CD4-positive, alpha-beta T cell (primary cell): ENCODE measurements at regions not wholly inside any gene's neighbourhood (a gene's known extent, or its start where the extent isn't known, plus 50 kb on each side); places are given as distances from the start of the nearest gene placed in this dataset.
"Not testable (repeated sequence)": the region's sequence is repeated elsewhere in the genome, so short reads cannot be mapped to it uniquely, and the experiment has no call there.

Experiments
- ATAC-seq: fragments of 200-7000 bp; cut with Tn5 transposase; one replicate; pipeline ENCODE4 v1.10.0; 2022; ENCODE audit warnings: mild to moderate bottlenecking; ENCODE audit not compliant: poor library complexity
- CTCF ChIA-PET: fragments of 350-600 bp; sonication (Branson Sonifier 250); formaldehyde crosslinking; loops from one replicate; lab custom pipeline; 2021; ENCODE audit warnings: antibody characterized with exemption, inconsistent platforms; lab: Charles Lee
- POLR2A ChIA-PET: fragments of 350-600 bp; sonication (Branson Sonifier 250); formaldehyde crosslinking; loops from one replicate; lab custom pipeline; 2021; ENCODE audit warnings: antibody characterized with exemption, inconsistent platforms; lab: Charles Lee
- DNase-seq, 14 experiments: peaks; one replicate each; pipeline ENCODE4 v3.0.0-alpha.2; 2013 to 2020; ENCODE audit warnings: mixed read lengths in 2 of 14
- H3K27ac ChIP-seq, 2 donors: one replicate each; pipeline versions ENCODE4 v1.5.1 to v1.7.0; 2013; ENCODE audit warnings: low read length in 2 of 2, low read depth in 1 of 2, mild to moderate bottlenecking in 1 of 2
- H3K27me3 ChIP-seq, 2 experiments: 1 replicate in 1 of 2; 2 replicates in 1 of 2; pipeline versions ENCODE4 v1.6.1 to v1.7.0; 2013; ENCODE audit warnings: low read length in 2 of 2, control low read depth in 1 of 2, mild to moderate bottlenecking in 1 of 2, moderate library complexity in 1 of 2; ENCODE audit not compliant: insufficient read depth in 2 of 2, control insufficient read depth in 1 of 2
- H3K36me3 ChIP-seq: one replicate; pipeline ENCODE4 v1.6.1; 2013; ENCODE audit warnings: low read length, control low read depth; ENCODE audit not compliant: insufficient read depth
- H3K4me1 ChIP-seq: one replicate; pipeline ENCODE4 v1.6.1; 2013; ENCODE audit warnings: low read length, control low read depth; ENCODE audit not compliant: insufficient read depth
- H3K4me3 ChIP-seq: one replicate; pipeline ENCODE4 v1.5.1; 2013; ENCODE audit warnings: mild to moderate bottlenecking, low read length, moderate library complexity
- H3K9me3 ChIP-seq, 2 experiments: 1 replicate in 1 of 2; 2 replicates in 1 of 2; pipeline versions ENCODE4 v1.6.1 to v1.7.0; 2013; ENCODE audit warnings: low read length in 2 of 2, mild to moderate bottlenecking in 2 of 2, control low read depth in 1 of 2, moderate library complexity in 1 of 2; ENCODE audit not compliant: control insufficient read depth in 1 of 2, insufficient read depth in 1 of 2
- H3K27ac Mint-ChIP-seq: one replicate; pipeline ENCODE4 v1.8.0; 2020; ENCODE audit warnings: mixed read lengths
- H3K27me3 Mint-ChIP-seq: one replicate; pipeline ENCODE4 v1.8.0; 2021; ENCODE audit warnings: mixed read lengths
- H3K36me3 Mint-ChIP-seq: one replicate; pipeline ENCODE4 v1.8.0; 2021; ENCODE audit warnings: low read depth, mixed read lengths
- H3K4me1 Mint-ChIP-seq: one replicate; pipeline ENCODE4 v1.8.0; 2021; ENCODE audit warnings: low read depth, mixed read lengths
- H3K4me3 Mint-ChIP-seq: one replicate; pipeline ENCODE4 v1.8.0; 2020; ENCODE audit warnings: mild to moderate bottlenecking, mixed read lengths
- H3K9me3 Mint-ChIP-seq: one replicate; pipeline ENCODE4 v1.8.0; 2020; ENCODE audit warnings: mixed read lengths
- CTCF ChIP-seq: fragments of 200-600 bp; IDR thresholded peaks from one replicate; pipeline ENCODE4 v1.8.0; 2022; ENCODE audit warnings: antibody characterized with exemption, mild to moderate bottlenecking
- intact Hi-C, 2 experiments: fragments of 100-400 bp; cut with DNase I in 1 of 2; cut with micrococcal nuclease in 1 of 2; formaldehyde crosslinking; loops; one replicate each; pipeline versions ENCODE4 v1.15.1 to v1.9.0; 2023 to 2025; cut with DNase I, micrococcal nuclease

GRCh38 chr14:44453433-44454171, 53.5 kb downstream of the FSCB start:
- DNase-seq (no peak), ATAC-seq (no peak)
- H3K36me3 Mint-ChIP-seq: no peaks in the 10 kb centered on the region
- H3K27ac Mint-ChIP-seq: no peak overlapping the region
- no peaks in the 10 kb centered on the region for H3K4me1 Mint-ChIP-seq
- no peaks in the 10 kb centered on the region for H3K36me3 ChIP-seq
- no peak for TF ChIP-seq CTCF
- H3K27me3 ChIP-seq: no peaks in the 10 kb centered on the region
- intact Hi-C loops: no loop called here
- H3K9me3 Mint-ChIP-seq: peaks cover 19% of the 10 kb centered on the region
- no peak overlapping the region for H3K4me3 Mint-ChIP-seq
- H3K27ac ChIP-seq: no peak overlapping the region
- no peaks in the 10 kb centered on the region for H3K27me3 Mint-ChIP-seq
- ChIA-PET POLR2A (no interaction called here), CTCF (no interaction called here)
- H3K4me1 ChIP-seq: no peaks in the 10 kb centered on the region
- H3K4me3 ChIP-seq: no peak overlapping the region
- H3K9me3 ChIP-seq: peaks cover 4 to 13% of the 10 kb centered on the region in 2 experiments

GRCh38 chr14:44450232-44450631, 56.9 kb downstream of the FSCB start:
- H3K4me3 ChIP-seq, H3K36me3 Mint-ChIP-seq, DNase-seq, POLR2A ChIA-PET, H3K27ac Mint-ChIP-seq, H3K4me1 Mint-ChIP-seq, ATAC-seq, H3K27ac ChIP-seq, H3K4me1 ChIP-seq, intact Hi-C loops, H3K36me3 ChIP-seq, H3K4me3 Mint-ChIP-seq, H3K27me3 Mint-ChIP-seq, H3K27me3 ChIP-seq, CTCF ChIA-PET: not testable (repeated sequence)
- peaks cover 3 to 11% of the 10 kb centered on the region in 2 experiments for H3K9me3 ChIP-seq
- H3K9me3 Mint-ChIP-seq: peaks cover 14% of the 10 kb centered on the region

GRCh38 chr14:44449680-44450079, 57.4 kb downstream of the FSCB start:
- no peaks in the 10 kb centered on the region for H3K27me3 Mint-ChIP-seq
- POLR2A ChIA-PET: no interaction called here
- no peak overlapping the region for H3K4me3 Mint-ChIP-seq
- intact Hi-C loops: no loop called here
- ATAC-seq: no peak
- no peaks in the 10 kb centered on the region for H3K4me1 Mint-ChIP-seq
- peaks cover 11% of the 10 kb centered on the region for H3K9me3 Mint-ChIP-seq
- Histone ChIP-seq H3K9me3 (peaks cover 0 to 11% of the 10 kb centered on the region in 2 experiments), H3K36me3 (no peaks in the 10 kb centered on the region), H3K4me3 (no peak overlapping the region), H3K4me1 (no peaks in the 10 kb centered on the region), H3K27me3 (no peaks in the 10 kb centered on the region), H3K27ac (no peak overlapping the region)
- no peak overlapping the region for H3K27ac Mint-ChIP-seq
- no peaks in the 10 kb centered on the region for H3K36me3 Mint-ChIP-seq
- DNase-seq: no peak
- TF ChIP-seq CTCF: no peak
- CTCF ChIA-PET: no interaction called here

- Mint-ChIP-seq H3K4me1 (no peaks in the 10 kb centered on the region), H3K27ac (no peak overlapping the region), H3K4me3 (no peak overlapping the region), H3K36me3 (no peaks in the 10 kb centered on the region), H3K27me3 (no peaks in the 10 kb centered on the region), H3K9me3 (peaks cover 10% of the 10 kb centered on the region)
- Histone ChIP-seq H3K4me1 (no peaks in the 10 kb centered on the region), H3K27ac (no peak overlapping the region), H3K27me3 (no peaks in the 10 kb centered on the region), H3K9me3 (peaks cover 0 to 13% of the 10 kb centered on the region in 2 experiments), H3K4me3 (no peak overlapping the region), H3K36me3 (no peaks in the 10 kb centered on the region)
- ChIA-PET POLR2A (no interaction called here), CTCF (no interaction called here)
- no peak for TF ChIP-seq CTCF
- no peak for DNase-seq
- no peak for ATAC-seq
- intact Hi-C loops: no loop called here
Observed at GRCh38 chr14:44448951-44449358, 58.1 kb downstream of the FSCB start.
